H1 (cell line): ENCODE measurements at regions not wholly inside any gene's neighbourhood (a gene's known extent, or its start where the extent isn't known, plus 50 kb on each side); places are given as distances from the start of the nearest gene placed in this dataset.

Experiments used
- CBX5 ChIP-seq: fragments of 300-800, 300-1000 bp; sonication (generic); IDR thresholded peaks from 2 replicates; pipeline ENCODE4 v1.7.1; 2016; ENCODE audit warnings: antibody characterized with exemption, low read length, low read depth
- KDM5A ChIP-seq: fragments of 200-600 bp; IDR thresholded peaks from 2 replicates; pipeline ENCODE4 v1.7.1; 2012; ENCODE audit warnings: mild to moderate bottlenecking, low read length, inconsistent platforms, mixed read lengths
- POU5F1 ChIP-seq: IDR thresholded peaks from 2 replicates; pipeline ENCODE4 v1.6.1; 2011; ENCODE audit warnings: low read depth, mild to moderate bottlenecking, low read length, moderate library complexity
- SAP30 ChIP-seq: fragments of 300-600 bp; sonication (generic); IDR thresholded peaks from 2 replicates; pipeline ENCODE4 v1.7.1; 2012; ENCODE audit warnings: low read length, moderate library complexity, mild to moderate bottlenecking, inconsistent platforms; ENCODE audit not compliant: insufficient read depth, insufficient replicate concordance
- SIX5 ChIP-seq: IDR thresholded peaks from 2 replicates; pipeline ENCODE4 v1.6.1; 2011; ENCODE audit warnings: mild to moderate bottlenecking, low read depth, low read length
- ZNF274 ChIP-seq: IDR thresholded peaks from 2 replicates; pipeline ENCODE4 v1.7.0; 2012; ENCODE audit warnings: low read length, borderline replicate concordance; ENCODE audit errors: extremely low read depth

DNA sequence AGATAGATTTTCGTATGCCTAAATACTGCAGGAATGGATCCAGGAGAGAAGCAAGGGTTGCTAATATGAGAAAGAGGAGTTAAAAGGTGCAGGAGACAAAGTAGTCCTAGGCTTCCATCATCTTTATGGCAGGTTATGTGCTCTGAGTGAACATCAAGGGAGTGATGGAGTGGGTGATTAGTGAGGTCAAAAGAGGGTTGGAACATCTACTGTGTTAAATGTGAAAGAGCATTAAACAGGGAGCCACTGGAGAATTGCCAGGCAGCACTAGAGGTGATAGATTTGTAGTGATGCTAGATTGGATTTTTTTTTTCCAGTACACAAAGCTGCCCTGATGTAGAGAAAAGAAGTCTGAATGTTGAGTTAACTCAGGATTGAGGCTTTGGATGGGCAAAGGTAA is 199.3 kb downstream of the NMUR2 start (continued):
- TF ChIP-seq SIX5: no peak
- no peak for TF ChIP-seq CBX5
- TF ChIP-seq POU5F1: no peak
- no peak for TF ChIP-seq ZNF274
- no peak for TF ChIP-seq KDM5A
- TF ChIP-seq SAP30: no peak
